ENCODE measurements at regions not wholly inside any gene's neighbourhood (a gene's known extent, or its start where the extent isn't known, plus 50 kb on each side); places are given as distances from the start of the nearest gene placed in this dataset.

DNA sequence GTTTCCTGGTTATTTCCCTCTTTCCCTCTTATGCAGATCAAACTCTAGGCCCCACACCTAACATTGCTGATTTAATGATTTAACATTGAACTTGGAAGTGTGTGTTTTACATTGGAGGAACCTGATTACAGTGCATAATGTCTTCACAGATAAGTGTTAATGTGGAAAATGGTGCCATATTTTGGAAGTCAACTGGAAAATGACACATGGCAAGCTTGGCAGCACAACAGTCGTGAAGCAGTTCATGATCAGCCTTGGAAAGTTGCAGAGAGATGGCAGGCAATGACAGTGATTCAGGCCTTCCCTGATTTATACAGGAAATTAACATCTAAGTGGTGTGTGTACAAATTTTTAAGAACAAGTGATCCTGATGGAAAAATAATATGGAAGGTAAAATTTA lies 80.0 kb upstream of the CTNND2 start:
- no peak overlapping the region for H3K9ac ChIP-seq (ENCODE audit: insufficient read depth in 1 of 2, low read length in 2 of 2)
- ATAC-seq (ENCODE audit: insufficient read depth, low FRiP score) (no peak), DNase-seq (no peak)
- H3K4me1 ChIP-seq (ENCODE audit: control insufficient read depth in 5 of 5, insufficient read depth in 5 of 5, low read length in 5 of 5), result no peaks in the 10 kb centered on the region
- H3K36me3 ChIP-seq (ENCODE audit: control insufficient read depth in 4 of 4, insufficient read depth in 4 of 4, low read length in 4 of 4), result no peaks in the 10 kb centered on the region
- no peaks in the 10 kb centered on the region for H3K27me3 ChIP-seq (ENCODE audit: control insufficient read depth in 3 of 3, insufficient read depth in 3 of 3, low read length in 2 of 3)
- no peak overlapping the region for H3K4me3 ChIP-seq
- no peak overlapping the region for H3K27ac ChIP-seq (ENCODE audit: low read depth in 1 of 2, low read length in 1 of 2)
- 68 to 71% methylated on average over 1 of the region's 1 CpG for WGBS, 2 donors
- H3K9me3 ChIP-seq (ENCODE audit: control insufficient read depth in 4 of 4, insufficient read depth in 3 of 4, low read length in 3 of 4), result no peaks in the 10 kb centered on the region
- TF ChIP-seq, protein P1, sequence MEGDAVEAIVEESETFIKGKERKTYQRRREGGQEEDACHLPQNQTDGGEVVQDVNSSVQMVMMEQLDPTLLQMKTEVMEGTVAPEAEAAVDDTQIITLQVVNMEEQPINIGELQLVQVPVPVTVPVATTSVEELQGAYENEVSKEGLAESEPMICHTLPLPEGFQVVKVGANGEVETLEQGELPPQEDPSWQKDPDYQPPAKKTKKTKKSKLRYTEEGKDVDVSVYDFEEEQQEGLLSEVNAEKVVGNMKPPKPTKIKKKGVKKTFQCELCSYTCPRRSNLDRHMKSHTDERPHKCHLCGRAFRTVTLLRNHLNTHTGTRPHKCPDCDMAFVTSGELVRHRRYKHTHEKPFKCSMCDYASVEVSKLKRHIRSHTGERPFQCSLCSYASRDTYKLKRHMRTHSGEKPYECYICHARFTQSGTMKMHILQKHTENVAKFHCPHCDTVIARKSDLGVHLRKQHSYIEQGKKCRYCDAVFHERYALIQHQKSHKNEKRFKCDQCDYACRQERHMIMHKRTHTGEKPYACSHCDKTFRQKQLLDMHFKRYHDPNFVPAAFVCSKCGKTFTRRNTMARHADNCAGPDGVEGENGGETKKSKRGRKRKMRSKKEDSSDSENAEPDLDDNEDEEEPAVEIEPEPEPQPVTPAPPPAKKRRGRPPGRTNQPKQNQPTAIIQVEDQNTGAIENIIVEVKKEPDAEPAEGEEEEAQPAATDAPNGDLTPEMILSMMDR (IDR thresholded peaks at IDR 0.05; ENCODE audit: control extremely low read depth, extremely low read depth), result no peak

DNA sequence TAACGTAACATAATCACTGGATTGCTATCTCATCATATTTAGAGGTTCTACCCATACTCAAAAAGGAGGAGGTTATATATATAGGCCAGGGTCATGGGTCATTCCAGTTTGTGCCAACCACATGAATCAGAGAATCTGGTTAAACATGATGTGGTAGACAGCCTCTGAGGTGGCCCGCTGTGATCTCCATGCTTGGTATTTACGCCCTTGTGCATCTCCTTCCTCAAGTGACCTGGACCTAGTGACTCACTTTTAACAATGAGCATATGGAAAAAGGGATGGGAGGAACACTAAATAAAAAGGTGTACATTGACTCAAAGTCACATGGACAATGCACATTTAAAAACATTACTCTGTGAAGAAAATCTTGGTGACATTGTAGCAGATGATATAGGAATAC lies 77.7 kb upstream of the CTNND2 start:
- Histone ChIP-seq H3K27me3 (ENCODE audit: control insufficient read depth in 3 of 3, insufficient read depth in 3 of 3, low read length in 2 of 3) (no peaks in the 10 kb centered on the region), H3K9ac (ENCODE audit: insufficient read depth in 1 of 2, low read length in 2 of 2) (no peak overlapping the region), H3K9me3 (ENCODE audit: control insufficient read depth in 4 of 4, insufficient read depth in 3 of 4, low read length in 3 of 4) (no peaks in the 10 kb centered on the region), H3K4me1 (ENCODE audit: control insufficient read depth in 5 of 5, insufficient read depth in 5 of 5, low read length in 5 of 5) (no peaks in the 10 kb centered on the region), H3K4me3 (no peak overlapping the region), H3K27ac (ENCODE audit: low read depth in 1 of 2, low read length in 1 of 2) (no peak overlapping the region), H3K36me3 (ENCODE audit: control insufficient read depth in 4 of 4, insufficient read depth in 4 of 4, low read length in 4 of 4) (no peaks in the 10 kb centered on the region)
- 87 to 88% methylated on average over 3 of the region's 3 CpGs for WGBS, 2 donors
- TF ChIP-seq, protein P1 (IDR thresholded peaks at IDR 0.05; ENCODE audit: control extremely low read depth, extremely low read depth), result no peak
- ATAC-seq (ENCODE audit: insufficient read depth, low FRiP score), result no peak
- no peak for DNase-seq

DNA sequence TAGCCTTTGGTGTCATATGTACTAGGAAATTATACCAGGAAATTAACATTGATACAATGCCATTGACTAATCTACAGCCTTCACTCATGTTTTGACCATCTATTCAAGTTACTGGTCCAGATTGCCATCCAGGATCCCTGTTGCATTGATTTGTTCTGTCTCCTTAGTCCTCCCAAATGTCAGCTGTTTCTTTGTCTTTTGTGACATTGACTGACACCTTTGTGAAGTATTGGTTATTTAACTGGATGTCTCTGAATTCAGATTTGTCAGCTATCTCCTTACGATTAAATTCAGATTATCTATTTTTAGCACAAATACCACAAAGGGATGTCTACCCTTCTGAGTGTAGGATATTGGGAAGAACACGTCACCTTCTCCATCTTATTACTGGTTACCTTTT lies 73.7 kb upstream of the CTNND2 start:
- H3K4me3 ChIP-seq, result no peak overlapping the region
- TF ChIP-seq, protein P1 (IDR thresholded peaks at IDR 0.05; ENCODE audit: control extremely low read depth, extremely low read depth), result no peak
- H3K27ac ChIP-seq (ENCODE audit: low read depth in 1 of 2, low read length in 1 of 2), result no peak overlapping the region
- no peaks in the 10 kb centered on the region for H3K36me3 ChIP-seq (ENCODE audit: control insufficient read depth in 4 of 4, insufficient read depth in 4 of 4, low read length in 4 of 4)
- no peaks in the 10 kb centered on the region for H3K4me1 ChIP-seq (ENCODE audit: control insufficient read depth in 5 of 5, insufficient read depth in 5 of 5, low read length in 5 of 5)
- H3K9me3 ChIP-seq (ENCODE audit: control insufficient read depth in 4 of 4, insufficient read depth in 3 of 4, low read length in 3 of 4), result no peaks in the 10 kb centered on the region
- no peak overlapping the region for H3K9ac ChIP-seq (ENCODE audit: insufficient read depth in 1 of 2, low read length in 2 of 2)
- no peak for ATAC-seq (ENCODE audit: insufficient read depth, low FRiP score)
- no peaks in the 10 kb centered on the region for H3K27me3 ChIP-seq (ENCODE audit: control insufficient read depth in 3 of 3, insufficient read depth in 3 of 3, low read length in 2 of 3)
- 84 to 85% methylated on average over 2 of the region's 2 CpGs for WGBS, 2 donors
- no peak for DNase-seq

DNA sequence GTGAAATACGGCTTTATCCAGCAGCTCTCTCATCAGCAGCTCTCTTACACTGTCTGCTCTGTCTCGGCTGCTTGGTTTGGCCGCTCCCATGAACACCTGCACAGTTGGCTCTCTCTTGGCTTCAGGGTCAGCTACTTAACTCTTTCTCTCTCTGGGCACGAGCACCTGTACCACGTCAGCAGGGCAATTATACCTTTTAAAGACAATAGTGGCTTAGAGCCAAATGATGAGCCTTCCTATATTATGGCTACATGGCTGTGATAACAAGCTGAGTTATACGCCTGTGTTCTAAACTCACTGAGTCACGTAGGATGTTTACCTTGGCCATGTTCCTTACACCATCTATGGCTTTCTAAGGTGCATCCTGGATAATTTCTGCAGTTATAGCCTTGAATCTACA lies 69.2 kb upstream of the CTNND2 start:
- no peaks in the 10 kb centered on the region for H3K36me3 ChIP-seq (ENCODE audit: control insufficient read depth in 4 of 4, insufficient read depth in 4 of 4, low read length in 4 of 4)
- H3K27me3 ChIP-seq (ENCODE audit: control insufficient read depth in 3 of 3, insufficient read depth in 3 of 3, low read length in 2 of 3), result no peaks in the 10 kb centered on the region
- no peak for ATAC-seq (ENCODE audit: insufficient read depth, low FRiP score)
- H3K4me3 ChIP-seq, result no peak overlapping the region
- no peaks in the 10 kb centered on the region for H3K4me1 ChIP-seq (ENCODE audit: control insufficient read depth in 5 of 5, insufficient read depth in 5 of 5, low read length in 5 of 5)
- H3K9ac ChIP-seq (ENCODE audit: insufficient read depth in 1 of 2, low read length in 2 of 2), result no peak overlapping the region
- H3K27ac ChIP-seq (ENCODE audit: low read depth in 1 of 2, low read length in 1 of 2), result no peak overlapping the region
- no peaks in the 10 kb centered on the region for H3K9me3 ChIP-seq (ENCODE audit: control insufficient read depth in 4 of 4, insufficient read depth in 3 of 4, low read length in 3 of 4)
- DNase-seq, result no peak
- 72 to 88% methylated on average over 7 of the region's 7 CpGs for WGBS, 2 donors
- TF ChIP-seq, protein P1 (IDR thresholded peaks at IDR 0.05; ENCODE audit: control extremely low read depth, extremely low read depth), result no peak

Measured in lung (tissue), 11 donors.